Endothelial cell of umbilical vein (primary cell): ENCODE measurements at regions not wholly inside any gene's neighbourhood (a gene's known extent, or its start where the extent isn't known, plus 50 kb on each side); places are given as distances from the start of the nearest gene placed in this dataset.

Experiments used
- BruUV-seq: library from RNA; stranded (reverse); fragments of 400-500 nt; replicated peaks from 2 replicates; lab custom pipeline; 2021; lab: Mats Ljungman, UMichigan
- CTCF ChIA-PET: fragments of 300-600, 350-600 bp; sonication (Branson Sonifier 250); formaldehyde crosslinking; loops from one replicate; lab custom pipeline; 2021; ENCODE audit warnings: antibody characterized with exemption, inconsistent platforms; lab: Charles Lee
- POLR2A ChIA-PET: fragments of 300-600, 350-600 bp; sonication (Branson Sonifier 250); formaldehyde crosslinking; loops from one replicate; lab custom pipeline; 2021; ENCODE audit warnings: antibody characterized with exemption, inconsistent platforms; lab: Charles Lee
- DNase-seq: peaks from one replicate; pipeline ENCODE4 v3.0.0-alpha.2; 2011; ENCODE audit warnings: low read depth, low spot score
- FAIRE-seq: peaks from 2 replicates; lab custom pipeline; 2011; peaks lifted over from hg19 to GRCh38; lab: Jason Lieb, UNC
- H2AFZ ChIP-seq: 2 replicates; pipeline ENCODE4 v1.6.0; 2012; ENCODE audit warnings: low read depth, low read length, control low read depth, inconsistent platforms
- H3K27ac ChIP-seq: 2 replicates; pipeline ENCODE4 v1.5.1; 2011; ENCODE audit warnings: low read depth, mild to moderate bottlenecking, control low read depth, low read length, moderate library complexity; ENCODE audit not compliant: insufficient read depth
- H3K27me3 ChIP-seq, 2 experiments: 2 replicates each; pipeline versions ENCODE4 v1.6.0 to v1.6.1; 2011; ENCODE audit warnings: low read length in 2 of 2, mixed read lengths in 1 of 2; ENCODE audit not compliant: control insufficient read depth in 2 of 2, insufficient read depth in 2 of 2
- H3K36me3 ChIP-seq, 2 experiments: 2 replicates in 1 of 2; 3 replicates in 1 of 2; pipeline ENCODE4 v1.5.1; 2011; ENCODE audit warnings: low read length in 2 of 2, mild to moderate bottlenecking in 1 of 2, moderate library complexity in 1 of 2; ENCODE audit not compliant: control insufficient read depth in 2 of 2, insufficient read depth in 2 of 2; ENCODE audit errors: extremely low read depth in 1 of 2
- H3K4me1 ChIP-seq: 3 replicates; pipeline ENCODE4 v1.5.1; 2011; ENCODE audit warnings: mild to moderate bottlenecking, low read length; ENCODE audit not compliant: control insufficient read depth, insufficient read depth; ENCODE audit errors: extremely low read depth
- H3K4me2 ChIP-seq: 2 replicates; pipeline ENCODE4 v1.6.1; 2011; ENCODE audit warnings: low read length, control low read depth, mixed read lengths; ENCODE audit not compliant: insufficient read depth
- H3K4me3 ChIP-seq, 3 experiments: fragments of 200-600 bp in 1 of 3; sonication (generic), shearing (Covaris generic) in 1 of 3; replicated peaks in 1 of 3; 2 replicates each; pipeline ENCODE4 v1.5.1; 2011 to 2016; ENCODE audit warnings: control low read depth in 3 of 3, low read length in 3 of 3, mild to moderate bottlenecking in 2 of 3, inconsistent platforms in 1 of 3, low read depth in 1 of 3, moderate library complexity in 1 of 3; ENCODE audit not compliant: insufficient read depth in 1 of 3
- H3K79me2 ChIP-seq: 2 replicates; pipeline ENCODE4 v1.6.0; 2012; ENCODE audit warnings: low read length, inconsistent platforms; ENCODE audit not compliant: control insufficient read depth, insufficient read depth
- H3K9ac ChIP-seq: replicated peaks from 2 replicates; pipeline ENCODE3; 2011; ENCODE audit warnings: low read length, control low read depth; ENCODE audit not compliant: insufficient read depth; ENCODE audit errors: extremely low read depth
- H3K9me1 ChIP-seq: replicated peaks from 3 replicates; pipeline ENCODE4 v1.6.0; 2011; ENCODE audit warnings: mild to moderate bottlenecking, low read length; ENCODE audit not compliant: control insufficient read depth, insufficient read depth; ENCODE audit errors: extremely low read depth
- H3K9me3 ChIP-seq: replicated peaks from 2 replicates; pipeline ENCODE4 v1.5.1; 2012; ENCODE audit warnings: low read length, inconsistent platforms; ENCODE audit not compliant: control insufficient read depth, insufficient read depth
- H4K20me1 ChIP-seq: replicated peaks from 2 replicates; pipeline ENCODE3; 2011; ENCODE audit warnings: mild to moderate bottlenecking, low read length; ENCODE audit not compliant: control insufficient read depth, insufficient read depth; ENCODE audit errors: extremely low read depth
- EZH2 ChIP-seq: IDR thresholded peaks from 2 replicates; pipeline ENCODE4 v1.6.1; 2012; ENCODE audit warnings: borderline replicate concordance, low read depth, mild to moderate bottlenecking, moderate library complexity, low read length, inconsistent platforms; ENCODE audit not compliant: severe bottlenecking
- FOS ChIP-seq: IDR thresholded peaks from 2 replicates; pipeline ENCODE4 v1.6.1; 2011; ENCODE audit warnings: mild to moderate bottlenecking, low read length, moderate library complexity, borderline replicate concordance; ENCODE audit not compliant: insufficient read depth
- GATA2 ChIP-seq: IDR thresholded peaks from 2 replicates; pipeline ENCODE4 v1.7.0; 2011; ENCODE audit warnings: low read depth, mild to moderate bottlenecking, moderate library complexity, mixed read lengths, low read length; ENCODE audit not compliant: insufficient read length, insufficient read depth
- JUN ChIP-seq: IDR thresholded peaks from 2 replicates; pipeline ENCODE4 v1.6.1; 2011; ENCODE audit warnings: borderline replicate concordance, low read depth; ENCODE audit not compliant: insufficient read length, insufficient read depth
- MYC ChIP-seq: IDR thresholded peaks from one replicate; pipeline ENCODE4 v1.6.1; 2011; ENCODE audit warnings: mild to moderate bottlenecking, low read depth, low read length
- POLR2A ChIP-seq: IDR thresholded peaks from 2 replicates; pipeline ENCODE4 v1.6.1; 2012; ENCODE audit warnings: low read depth, mild to moderate bottlenecking, control low read depth, low read length
- POLR2AphosphoS5 ChIP-seq: IDR thresholded peaks from 2 replicates; pipeline ENCODE4 v1.6.1; 2012; ENCODE audit warnings: low read depth, mild to moderate bottlenecking, control low read depth, low read length, moderate library complexity; ENCODE audit not compliant: insufficient read depth
- dilution Hi-C: fragments of 300-500 bp; cut with MboI; formaldehyde crosslinking; loops from one replicate; pipeline ENCODE4 v1.15.0; 2019; ENCODE audit warnings: low sequenced_read_pairs; ENCODE audit not compliant: extremely low pct_ligation_motif_present
- intact Hi-C: fragments of 100-400 bp; cut with micrococcal nuclease; formaldehyde crosslinking; loops from one replicate; pipeline ENCODE4 v1.10.0; 2022
- TF ChIP-seq, protein P1 (sequence below): IDR thresholded peaks from 2 replicates; pipeline ENCODE4 v1.6.1; 2011; ENCODE audit not compliant: insufficient read depth, insufficient read length
- TF ChIP-seq, protein P2 (sequence below), 2 donors: IDR thresholded peaks; 1 replicate in 1 of 2; 2 replicates in 1 of 2; pipeline ENCODE4 v1.5.1; 2011; ENCODE audit warnings: low read length in 2 of 2, mild to moderate bottlenecking in 2 of 2, moderate library complexity in 2 of 2, control low read depth in 1 of 2, inconsistent platforms in 1 of 2, low read depth in 1 of 2; ENCODE audit not compliant: insufficient read depth in 1 of 2; ENCODE audit errors: extremely low read depth in 1 of 2

DNA sequence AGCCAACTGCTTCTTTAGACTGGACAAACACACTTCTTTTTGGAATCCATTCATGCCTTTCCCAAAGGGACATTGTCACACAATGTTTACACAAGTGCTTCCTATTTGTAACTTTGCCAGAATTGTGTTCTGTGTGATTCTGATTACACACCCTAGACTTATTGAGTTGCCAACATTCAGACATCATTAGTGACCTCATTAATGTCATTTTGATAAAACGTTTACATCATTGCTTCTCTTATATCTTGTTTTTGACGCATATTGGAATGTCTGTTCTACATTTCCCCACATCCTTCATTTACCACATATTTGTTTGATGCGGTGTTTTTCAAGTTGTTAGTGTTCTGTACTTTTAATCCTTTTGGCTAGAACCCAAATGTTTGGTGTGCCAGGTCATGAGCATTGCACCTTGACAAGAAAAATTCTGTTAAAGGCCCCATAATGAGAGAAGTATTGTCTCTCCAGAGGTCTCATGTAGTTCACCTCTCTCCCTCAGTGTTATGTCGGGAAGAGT is 305.5 kb downstream of the AEBP2 start:
- TF ChIP-seq GATA2 (peak; percentile 61), EZH2 (no peak), JUN (peak; percentile 99), POLR2A (peak; percentile 66), POLR2AphosphoS5 (peak; percentile 76), FOS (peak; percentile 30), MYC (no peak)
- TF ChIP-seq, protein P1, sequence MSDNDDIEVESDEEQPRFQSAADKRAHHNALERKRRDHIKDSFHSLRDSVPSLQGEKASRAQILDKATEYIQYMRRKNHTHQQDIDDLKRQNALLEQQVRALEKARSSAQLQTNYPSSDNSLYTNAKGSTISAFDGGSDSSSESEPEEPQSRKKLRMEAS: no peak
- TF ChIP-seq, protein P2, sequence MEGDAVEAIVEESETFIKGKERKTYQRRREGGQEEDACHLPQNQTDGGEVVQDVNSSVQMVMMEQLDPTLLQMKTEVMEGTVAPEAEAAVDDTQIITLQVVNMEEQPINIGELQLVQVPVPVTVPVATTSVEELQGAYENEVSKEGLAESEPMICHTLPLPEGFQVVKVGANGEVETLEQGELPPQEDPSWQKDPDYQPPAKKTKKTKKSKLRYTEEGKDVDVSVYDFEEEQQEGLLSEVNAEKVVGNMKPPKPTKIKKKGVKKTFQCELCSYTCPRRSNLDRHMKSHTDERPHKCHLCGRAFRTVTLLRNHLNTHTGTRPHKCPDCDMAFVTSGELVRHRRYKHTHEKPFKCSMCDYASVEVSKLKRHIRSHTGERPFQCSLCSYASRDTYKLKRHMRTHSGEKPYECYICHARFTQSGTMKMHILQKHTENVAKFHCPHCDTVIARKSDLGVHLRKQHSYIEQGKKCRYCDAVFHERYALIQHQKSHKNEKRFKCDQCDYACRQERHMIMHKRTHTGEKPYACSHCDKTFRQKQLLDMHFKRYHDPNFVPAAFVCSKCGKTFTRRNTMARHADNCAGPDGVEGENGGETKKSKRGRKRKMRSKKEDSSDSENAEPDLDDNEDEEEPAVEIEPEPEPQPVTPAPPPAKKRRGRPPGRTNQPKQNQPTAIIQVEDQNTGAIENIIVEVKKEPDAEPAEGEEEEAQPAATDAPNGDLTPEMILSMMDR (IDR thresholded peaks at IDR 0.05; ENCODE audit: extremely low read depth in 1 of 2, insufficient read depth in 1 of 2, low read depth in 1 of 2, low read length in 2 of 2): no peak
- Histone ChIP-seq H3K79me2 (no peaks in the 10 kb centered on the region), H3K9me1 (no peaks in the 10 kb centered on the region), H3K4me3 (no peak overlapping the region), H3K9me3 (no peaks in the 10 kb centered on the region), H3K36me3 (no peaks in the 10 kb centered on the region), H3K4me1 (peaks cover 22% of the 10 kb centered on the region), H3K9ac (peak overlapping the region; percentile 74), H3K27ac (peak overlapping the region; percentile 96), H2AFZ (no peak overlapping the region), H3K4me2 (peak overlapping the region; percentile 45), H3K27me3 (no peaks in the 10 kb centered on the region), H4K20me1 (no peaks in the 10 kb centered on the region)
- peak; percentile 99 for DNase-seq
- peak; percentile 81 for FAIRE-seq
- intact Hi-C loops: loop anchor here (1.0 to 5.0 kb wide), 13 partner anchors 7 to 718 kb away; no protein-coding TSS in a partner anchor
- CTCF ChIA-PET: interaction anchor here (1.5 kb wide), 1 partner anchor 168 kb away, joined by 5 read pairs; no protein-coding TSS in a partner anchor
- POLR2A ChIA-PET: no interaction called here
- dilution Hi-C loops: no loop called here
- no TSS peak for BruUV-seq
